ENCODE measurements at regions not wholly inside any gene's neighbourhood (a gene's known extent, or its start where the extent isn't known, plus 50 kb on each side); places are given as distances from the start of the nearest gene placed in this dataset.

DNA sequence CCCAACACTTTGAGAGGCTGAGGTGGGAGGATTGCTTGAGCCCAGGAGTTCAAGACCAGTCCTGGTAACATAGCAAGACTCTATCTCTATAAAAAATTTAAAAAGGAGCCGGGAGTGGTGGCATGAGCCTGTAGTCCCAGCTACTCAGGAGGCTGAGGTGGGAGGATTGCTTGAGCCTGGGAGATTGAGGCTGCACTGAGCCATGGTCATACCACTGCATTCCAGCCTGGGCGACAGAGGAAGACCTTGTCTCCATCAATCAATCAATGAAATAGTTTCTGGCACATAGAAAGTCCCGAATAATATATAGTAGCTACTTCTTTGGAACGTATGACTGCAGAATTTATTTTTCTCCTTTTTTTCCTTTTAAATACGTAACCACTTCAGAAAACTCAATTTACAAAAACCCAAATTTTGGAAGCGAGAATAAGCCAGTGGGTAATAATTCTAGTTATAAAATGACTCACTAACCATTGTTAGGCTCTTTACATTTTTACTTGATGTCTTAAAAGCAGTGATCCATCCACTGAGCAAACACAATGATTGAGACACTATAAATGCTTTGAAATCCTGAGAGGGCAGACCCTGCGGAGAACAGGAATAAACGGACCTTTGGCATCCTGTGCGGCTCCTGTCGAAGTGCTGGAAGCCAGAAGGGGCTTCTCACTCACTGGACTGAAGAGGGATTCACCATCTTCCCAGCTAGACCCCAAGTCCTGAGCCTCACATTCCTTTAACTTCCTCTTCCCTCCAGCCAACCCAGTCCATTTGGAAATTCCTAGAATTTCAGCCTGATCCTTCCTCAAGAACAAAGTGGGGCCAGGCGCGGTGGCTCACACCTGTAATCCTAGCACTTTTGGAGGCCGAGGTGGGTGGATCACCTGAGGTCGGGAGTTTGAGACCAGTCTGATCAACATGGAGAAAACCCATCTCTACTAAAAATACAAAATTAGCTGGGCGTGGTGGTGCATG, 68.4 kb upstream of the MFGE8 start:
- no peak overlapping the region for H3K4me2 ChIP-seq (ENCODE audit: insufficient read depth, low read length)
- no peak for ATAC-seq
- 0 out of 4 replicates have a peak overlapping the region, but pooled peaks of 1 of the 2 experiments have one; percentile 24 for H3K9ac ChIP-seq (ENCODE audit: insufficient read depth in 1 of 2, low read depth in 2 of 2, low read length in 2 of 2)
- no peak for FAIRE-seq
- BruUV-seq (replicated peaks), result no TSS peak
- no peaks in the 10 kb centered on the region for H3K9me1 ChIP-seq (ENCODE audit: control insufficient read depth, insufficient read depth, low read length)
- H3K27me3 ChIP-seq (ENCODE audit: control insufficient read depth in 2 of 2, insufficient read depth in 2 of 2, low read length in 2 of 2), result no peaks in the 10 kb centered on the region
- H4K20me1 ChIP-seq (replicated peaks; ENCODE audit: control insufficient read depth, insufficient read depth, low read length), result no peaks in the 10 kb centered on the region
- no peaks in the 10 kb centered on the region for H3K79me2 ChIP-seq (ENCODE audit: control insufficient read depth, insufficient read depth, low read length)
- H3K27ac ChIP-seq (ENCODE audit: extremely low read depth, low read depth, low read length), result peak overlapping the region; percentile 38; the same call in 2 of the 3 replicates
- TF ChIP-seq RBBP5 (IDR thresholded peaks at IDR 0.05; ENCODE audit: borderline replicate concordance, insufficient read depth, low read length, poor library complexity, severe bottlenecking) (no peak), GABPB2 (CRISPR knock-in tag; conservative IDR thresholded peaks at IDR 0.05) (no peak), SP1 (CRISPR knock-in tag; IDR thresholded peaks at IDR 0.05) (no peak), FOXM1 (IDR thresholded peaks at IDR 0.05; ENCODE audit: low read depth) (no peak), FOXM1 (CRISPR knock-in tag; IDR thresholded peaks at IDR 0.05; ENCODE audit: low read depth) (no peak), ZNF696 (CRISPR knock-in tag; conservative IDR thresholded peaks at IDR 0.05) (no peak), ZNF589 (CRISPR knock-in tag; IDR thresholded peaks at IDR 0.05; ENCODE audit: low read depth) (no peak), POLR2AphosphoS5 (IDR thresholded peaks at IDR 0.05; ENCODE audit: control insufficient read depth, insufficient read depth, low read depth, low read length) (no peak), ERF (CRISPR knock-in tag; IDR thresholded peaks at IDR 0.05) (no peak), SRSF7 (optimal IDR thresholded peaks at IDR 0.05; ENCODE audit: low read depth, low read length) (no peak), IFI16 (CRISPR knock-in tag; IDR thresholded peaks at IDR 0.05) (no peak), ETV1 (tag; conservative IDR thresholded peaks at IDR 0.05; ENCODE audit: low read depth) (no peak), GTF2F1 (IDR thresholded peaks at IDR 0.05; ENCODE audit: low read depth, low read length) (no peak), CAMTA2 (CRISPR knock-in tag; conservative IDR thresholded peaks at IDR 0.05) (no peak), FOXP1 (CRISPR knock-in tag; IDR thresholded peaks at IDR 0.05) (no peak), PRMT5 (CRISPR knock-in tag; IDR thresholded peaks at IDR 0.05) (no peak), CBX3 (IDR thresholded peaks at IDR 0.05; ENCODE audit: borderline replicate concordance in 1 of 2, low read length in 2 of 2) (no peak)
- TF ChIP-seq, protein P1, sequence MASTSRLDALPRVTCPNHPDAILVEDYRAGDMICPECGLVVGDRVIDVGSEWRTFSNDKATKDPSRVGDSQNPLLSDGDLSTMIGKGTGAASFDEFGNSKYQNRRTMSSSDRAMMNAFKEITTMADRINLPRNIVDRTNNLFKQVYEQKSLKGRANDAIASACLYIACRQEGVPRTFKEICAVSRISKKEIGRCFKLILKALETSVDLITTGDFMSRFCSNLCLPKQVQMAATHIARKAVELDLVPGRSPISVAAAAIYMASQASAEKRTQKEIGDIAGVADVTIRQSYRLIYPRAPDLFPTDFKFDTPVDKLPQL (IDR thresholded peaks at IDR 0.05; ENCODE audit: extremely low read depth, insufficient read length), result no peak
- no peak for DNase-seq (ENCODE audit: extremely low read depth in 1 of 4, low spot score in 3 of 4)
- WGBS (ENCODE audit: insufficient coverage, low coverage, missing lambda C conversion rate), result 77% methylated on average over 15 of the region's 15 CpGs
- in situ Hi-C loops (cut with MboI) (no loop called here), intact Hi-C loops (cut with micrococcal nuclease) (no loop called here)
- peaks cover 2% of the 10 kb centered on the region; the same call in 1 of the 2 replicates for H3K9me3 ChIP-seq (replicated peaks; ENCODE audit: control insufficient read depth, insufficient read depth, low read depth, low read length)
- CTCF ChIA-PET (ENCODE audit: low intra/inter-chr PET ratio), result no interaction called here
- peak overlapping the region; percentile 92 for H2AFZ ChIP-seq (ENCODE audit: low read depth, low read length)
- no peaks in the 10 kb centered on the region for H3K36me3 ChIP-seq (ENCODE audit: control insufficient read depth, insufficient read depth, low read length)
- no peak overlapping the region for H3K4me3 ChIP-seq
- H3K4me1 ChIP-seq (replicated peaks in 1 of 2; ENCODE audit: control insufficient read depth in 2 of 2, insufficient read depth in 2 of 2, low read length in 2 of 2), result peaks cover 16 to 37% of the 10 kb centered on the region in 2 experiments
- POLR2A ChIA-PET, result interaction anchor here (0.7 to 1.6 kb wide), 3 partner anchors 9 to 15 kb away, joined by 3 to 4 read pairs (median 3); no protein-coding TSS in a partner anchor

Data from K562 (cell line).